ENCODE measurements at regions not wholly inside any gene's neighbourhood (a gene's known extent, or its start where the extent isn't known, plus 50 kb on each side); places are given as distances from the start of the nearest gene placed in this dataset.

DNA sequence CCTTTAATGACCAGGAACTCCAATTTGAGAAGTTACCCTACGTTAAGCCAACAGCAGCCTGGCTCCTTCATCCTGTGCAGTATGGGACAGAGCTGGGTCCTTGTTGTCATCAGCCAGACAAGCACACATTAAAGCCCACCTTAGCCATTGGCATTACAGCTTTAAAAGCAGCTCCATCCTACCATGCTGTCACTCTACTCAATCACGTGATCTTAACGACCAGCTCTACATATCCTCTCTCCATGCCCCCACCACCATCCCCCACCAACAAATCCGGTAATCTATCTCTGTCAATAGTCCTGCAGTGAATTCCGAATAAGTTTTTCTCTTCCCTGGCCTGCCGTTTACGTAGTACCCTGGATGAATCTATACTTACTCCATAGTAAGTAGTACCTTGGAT is 82.9 kb upstream of the DGKG start:
- TF ChIP-seq, protein P1, sequence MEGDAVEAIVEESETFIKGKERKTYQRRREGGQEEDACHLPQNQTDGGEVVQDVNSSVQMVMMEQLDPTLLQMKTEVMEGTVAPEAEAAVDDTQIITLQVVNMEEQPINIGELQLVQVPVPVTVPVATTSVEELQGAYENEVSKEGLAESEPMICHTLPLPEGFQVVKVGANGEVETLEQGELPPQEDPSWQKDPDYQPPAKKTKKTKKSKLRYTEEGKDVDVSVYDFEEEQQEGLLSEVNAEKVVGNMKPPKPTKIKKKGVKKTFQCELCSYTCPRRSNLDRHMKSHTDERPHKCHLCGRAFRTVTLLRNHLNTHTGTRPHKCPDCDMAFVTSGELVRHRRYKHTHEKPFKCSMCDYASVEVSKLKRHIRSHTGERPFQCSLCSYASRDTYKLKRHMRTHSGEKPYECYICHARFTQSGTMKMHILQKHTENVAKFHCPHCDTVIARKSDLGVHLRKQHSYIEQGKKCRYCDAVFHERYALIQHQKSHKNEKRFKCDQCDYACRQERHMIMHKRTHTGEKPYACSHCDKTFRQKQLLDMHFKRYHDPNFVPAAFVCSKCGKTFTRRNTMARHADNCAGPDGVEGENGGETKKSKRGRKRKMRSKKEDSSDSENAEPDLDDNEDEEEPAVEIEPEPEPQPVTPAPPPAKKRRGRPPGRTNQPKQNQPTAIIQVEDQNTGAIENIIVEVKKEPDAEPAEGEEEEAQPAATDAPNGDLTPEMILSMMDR (IDR thresholded peaks at IDR 0.05): no peak
- TF ChIP-seq POLR2AphosphoS5 (IDR thresholded peaks at IDR 0.05) (no peak), POLR2A (IDR thresholded peaks at IDR 0.05; ENCODE audit: low read depth) (no peak)
